Endothelial cell of umbilical vein (primary cell): ENCODE measurements at regions not wholly inside any gene's neighbourhood (a gene's known extent, or its start where the extent isn't known, plus 50 kb on each side); places are given as distances from the start of the nearest gene placed in this dataset.

Experiments used
- BruUV-seq: library from RNA; stranded (reverse); fragments of 400-500 nt; replicated peaks from 2 replicates; lab custom pipeline; 2021; lab: Mats Ljungman, UMichigan
- CTCF ChIA-PET: fragments of 300-600, 350-600 bp; sonication (Branson Sonifier 250); formaldehyde crosslinking; loops from one replicate; lab custom pipeline; 2021; ENCODE audit warnings: antibody characterized with exemption, inconsistent platforms; lab: Charles Lee
- POLR2A ChIA-PET: fragments of 300-600, 350-600 bp; sonication (Branson Sonifier 250); formaldehyde crosslinking; loops from one replicate; lab custom pipeline; 2021; ENCODE audit warnings: antibody characterized with exemption, inconsistent platforms; lab: Charles Lee
- DNase-seq: peaks from one replicate; pipeline ENCODE4 v3.0.0-alpha.2; 2011; ENCODE audit warnings: low read depth, low spot score
- FAIRE-seq: peaks from 2 replicates; lab custom pipeline; 2011; peaks lifted over from hg19 to GRCh38; lab: Jason Lieb, UNC
- H2AFZ ChIP-seq: 2 replicates; pipeline ENCODE4 v1.6.0; 2012; ENCODE audit warnings: low read depth, low read length, control low read depth, inconsistent platforms
- H3K27ac ChIP-seq: 2 replicates; pipeline ENCODE4 v1.5.1; 2011; ENCODE audit warnings: low read depth, mild to moderate bottlenecking, control low read depth, low read length, moderate library complexity; ENCODE audit not compliant: insufficient read depth
- H3K27me3 ChIP-seq, 2 experiments: 2 replicates each; pipeline versions ENCODE4 v1.6.0 to v1.6.1; 2011; ENCODE audit warnings: low read length in 2 of 2, mixed read lengths in 1 of 2; ENCODE audit not compliant: control insufficient read depth in 2 of 2, insufficient read depth in 2 of 2
- H3K36me3 ChIP-seq, 2 experiments: 2 replicates in 1 of 2; 3 replicates in 1 of 2; pipeline ENCODE4 v1.5.1; 2011; ENCODE audit warnings: low read length in 2 of 2, mild to moderate bottlenecking in 1 of 2, moderate library complexity in 1 of 2; ENCODE audit not compliant: control insufficient read depth in 2 of 2, insufficient read depth in 2 of 2; ENCODE audit errors: extremely low read depth in 1 of 2
- H3K4me1 ChIP-seq: 3 replicates; pipeline ENCODE4 v1.5.1; 2011; ENCODE audit warnings: mild to moderate bottlenecking, low read length; ENCODE audit not compliant: control insufficient read depth, insufficient read depth; ENCODE audit errors: extremely low read depth
- H3K4me2 ChIP-seq: 2 replicates; pipeline ENCODE4 v1.6.1; 2011; ENCODE audit warnings: low read length, control low read depth, mixed read lengths; ENCODE audit not compliant: insufficient read depth
- H3K4me3 ChIP-seq, 3 experiments: fragments of 200-600 bp in 1 of 3; sonication (generic), shearing (Covaris generic) in 1 of 3; replicated peaks in 1 of 3; 2 replicates each; pipeline ENCODE4 v1.5.1; 2011 to 2016; ENCODE audit warnings: control low read depth in 3 of 3, low read length in 3 of 3, mild to moderate bottlenecking in 2 of 3, inconsistent platforms in 1 of 3, low read depth in 1 of 3, moderate library complexity in 1 of 3; ENCODE audit not compliant: insufficient read depth in 1 of 3
- H3K79me2 ChIP-seq: 2 replicates; pipeline ENCODE4 v1.6.0; 2012; ENCODE audit warnings: low read length, inconsistent platforms; ENCODE audit not compliant: control insufficient read depth, insufficient read depth
- H3K9ac ChIP-seq: replicated peaks from 2 replicates; pipeline ENCODE3; 2011; ENCODE audit warnings: low read length, control low read depth; ENCODE audit not compliant: insufficient read depth; ENCODE audit errors: extremely low read depth
- H3K9me1 ChIP-seq: replicated peaks from 3 replicates; pipeline ENCODE4 v1.6.0; 2011; ENCODE audit warnings: mild to moderate bottlenecking, low read length; ENCODE audit not compliant: control insufficient read depth, insufficient read depth; ENCODE audit errors: extremely low read depth
- H3K9me3 ChIP-seq: replicated peaks from 2 replicates; pipeline ENCODE4 v1.5.1; 2012; ENCODE audit warnings: low read length, inconsistent platforms; ENCODE audit not compliant: control insufficient read depth, insufficient read depth
- H4K20me1 ChIP-seq: replicated peaks from 2 replicates; pipeline ENCODE3; 2011; ENCODE audit warnings: mild to moderate bottlenecking, low read length; ENCODE audit not compliant: control insufficient read depth, insufficient read depth; ENCODE audit errors: extremely low read depth
- CTCF ChIP-seq, 2 donors: IDR thresholded peaks; 1 replicate in 1 of 2; 2 replicates in 1 of 2; pipeline ENCODE4 v1.5.1; 2011; ENCODE audit warnings: low read length in 2 of 2, mild to moderate bottlenecking in 2 of 2, moderate library complexity in 2 of 2, control low read depth in 1 of 2, inconsistent platforms in 1 of 2, low read depth in 1 of 2; ENCODE audit not compliant: insufficient read depth in 1 of 2; ENCODE audit errors: extremely low read depth in 1 of 2
- EZH2 ChIP-seq: IDR thresholded peaks from 2 replicates; pipeline ENCODE4 v1.6.1; 2012; ENCODE audit warnings: borderline replicate concordance, low read depth, mild to moderate bottlenecking, moderate library complexity, low read length, inconsistent platforms; ENCODE audit not compliant: severe bottlenecking
- FOS ChIP-seq: IDR thresholded peaks from 2 replicates; pipeline ENCODE4 v1.6.1; 2011; ENCODE audit warnings: mild to moderate bottlenecking, low read length, moderate library complexity, borderline replicate concordance; ENCODE audit not compliant: insufficient read depth
- GATA2 ChIP-seq: IDR thresholded peaks from 2 replicates; pipeline ENCODE4 v1.7.0; 2011; ENCODE audit warnings: low read depth, mild to moderate bottlenecking, moderate library complexity, mixed read lengths, low read length; ENCODE audit not compliant: insufficient read length, insufficient read depth
- JUN ChIP-seq: IDR thresholded peaks from 2 replicates; pipeline ENCODE4 v1.6.1; 2011; ENCODE audit warnings: borderline replicate concordance, low read depth; ENCODE audit not compliant: insufficient read length, insufficient read depth
- MAX ChIP-seq: IDR thresholded peaks from 2 replicates; pipeline ENCODE4 v1.6.1; 2011; ENCODE audit not compliant: insufficient read depth, insufficient read length
- MYC ChIP-seq: IDR thresholded peaks from one replicate; pipeline ENCODE4 v1.6.1; 2011; ENCODE audit warnings: mild to moderate bottlenecking, low read depth, low read length
- POLR2A ChIP-seq: IDR thresholded peaks from 2 replicates; pipeline ENCODE4 v1.6.1; 2012; ENCODE audit warnings: low read depth, mild to moderate bottlenecking, control low read depth, low read length
- POLR2AphosphoS5 ChIP-seq: IDR thresholded peaks from 2 replicates; pipeline ENCODE4 v1.6.1; 2012; ENCODE audit warnings: low read depth, mild to moderate bottlenecking, control low read depth, low read length, moderate library complexity; ENCODE audit not compliant: insufficient read depth
- dilution Hi-C: fragments of 300-500 bp; cut with MboI; formaldehyde crosslinking; loops from one replicate; pipeline ENCODE4 v1.15.0; 2019; ENCODE audit warnings: low sequenced_read_pairs; ENCODE audit not compliant: extremely low pct_ligation_motif_present
- intact Hi-C: fragments of 100-400 bp; cut with micrococcal nuclease; formaldehyde crosslinking; loops from one replicate; pipeline ENCODE4 v1.10.0; 2022

GRCh38 chr2:15059870-15060512, 427.5 kb downstream of the LRATD1 start:
- no peak overlapping the region for H3K4me3 ChIP-seq
- H3K9ac ChIP-seq, result no peak overlapping the region
- H4K20me1 ChIP-seq, result no peaks in the 10 kb centered on the region
- intact Hi-C loops (no loop called here), dilution Hi-C loops (no loop called here)
- H3K4me1 ChIP-seq, result no peaks in the 10 kb centered on the region
- FAIRE-seq, result no peak
- no peak for DNase-seq
- no peaks in the 10 kb centered on the region for H3K9me3 ChIP-seq
- H3K9me1 ChIP-seq, result no peaks in the 10 kb centered on the region
- H2AFZ ChIP-seq, result no peak overlapping the region
- no peak overlapping the region for H3K27ac ChIP-seq
- H3K4me2 ChIP-seq, result no peak overlapping the region
- no peaks in the 10 kb centered on the region for H3K79me2 ChIP-seq
- CTCF ChIA-PET, result no interaction called here
- no peaks in the 10 kb centered on the region for H3K36me3 ChIP-seq
- POLR2A ChIA-PET, result no interaction called here
- no TSS peak for BruUV-seq
- H3K27me3 ChIP-seq, result no peaks in the 10 kb centered on the region
- TF ChIP-seq POLR2AphosphoS5 (no peak), CTCF (IDR thresholded peaks at IDR 0.05; ENCODE audit: extremely low read depth in 1 of 2, insufficient read depth in 1 of 2, low read depth in 1 of 2, low read length in 2 of 2) (no peak)

DNA sequence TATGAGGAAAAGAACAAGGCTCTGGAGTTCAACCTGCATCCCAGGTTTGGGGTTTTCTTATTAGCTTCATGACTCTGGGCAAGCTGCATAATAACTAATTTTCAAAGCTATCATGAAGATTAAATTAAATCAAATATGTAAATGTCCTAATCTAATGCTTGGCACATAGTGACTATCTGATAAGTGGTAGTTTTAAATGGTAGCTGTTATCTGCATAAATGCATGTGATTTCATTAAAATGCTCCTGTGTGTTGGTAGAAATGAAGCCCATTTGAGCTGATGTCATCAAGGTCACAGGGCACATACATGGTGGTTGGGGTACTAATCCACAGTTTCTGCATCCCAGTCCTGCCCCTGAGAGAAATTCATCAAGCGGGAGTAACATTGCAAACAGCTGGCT, 428.8 kb downstream of the LRATD1 start:
- BruUV-seq, result no TSS peak
- FAIRE-seq (no peak), DNase-seq (no peak)
- Histone ChIP-seq H3K9me1 (no peaks in the 10 kb centered on the region), H3K36me3 (no peaks in the 10 kb centered on the region), H3K4me1 (no peaks in the 10 kb centered on the region), H3K9ac (no peak overlapping the region), H4K20me1 (no peaks in the 10 kb centered on the region), H3K9me3 (no peaks in the 10 kb centered on the region), H3K27me3 (no peaks in the 10 kb centered on the region), H3K4me3 (no peak overlapping the region), H2AFZ (no peak overlapping the region), H3K79me2 (no peaks in the 10 kb centered on the region), H3K27ac (no peak overlapping the region), H3K4me2 (no peak overlapping the region)
- dilution Hi-C loops (no loop called here), intact Hi-C loops (no loop called here)
- TF ChIP-seq FOS (no peak), JUN (no peak), MAX (no peak), GATA2 (no peak), POLR2AphosphoS5 (no peak), POLR2A (no peak), MYC (no peak), EZH2 (no peak), CTCF (IDR thresholded peaks at IDR 0.05; ENCODE audit: extremely low read depth in 1 of 2, insufficient read depth in 1 of 2, low read depth in 1 of 2, low read length in 2 of 2) (no peak)
- ChIA-PET CTCF (no interaction called here), POLR2A (no interaction called here)
